Endothelial cell of umbilical vein (primary cell): ENCODE measurements at regions not wholly inside any gene's neighbourhood (a gene's known extent, or its start where the extent isn't known, plus 50 kb on each side); places are given as distances from the start of the nearest gene placed in this dataset.

Source experiments
- BruUV-seq: library from RNA; stranded (reverse); fragments of 400-500 nt; replicated peaks from 2 replicates; lab custom pipeline; 2021; lab: Mats Ljungman, UMichigan
- CTCF ChIA-PET: fragments of 300-600, 350-600 bp; sonication (Branson Sonifier 250); formaldehyde crosslinking; loops from one replicate; lab custom pipeline; 2021; ENCODE audit warnings: antibody characterized with exemption, inconsistent platforms; lab: Charles Lee
- POLR2A ChIA-PET: fragments of 300-600, 350-600 bp; sonication (Branson Sonifier 250); formaldehyde crosslinking; loops from one replicate; lab custom pipeline; 2021; ENCODE audit warnings: antibody characterized with exemption, inconsistent platforms; lab: Charles Lee
- DNase-seq: peaks from one replicate; pipeline ENCODE4 v3.0.0-alpha.2; 2011; ENCODE audit warnings: low read depth, low spot score
- FAIRE-seq: peaks from 2 replicates; lab custom pipeline; 2011; peaks lifted over from hg19 to GRCh38; lab: Jason Lieb, UNC
- H2AFZ ChIP-seq: 2 replicates; pipeline ENCODE4 v1.6.0; 2012; ENCODE audit warnings: low read depth, low read length, control low read depth, inconsistent platforms
- H3K27ac ChIP-seq: 2 replicates; pipeline ENCODE4 v1.5.1; 2011; ENCODE audit warnings: low read depth, mild to moderate bottlenecking, control low read depth, low read length, moderate library complexity; ENCODE audit not compliant: insufficient read depth
- H3K27me3 ChIP-seq, 2 experiments: 2 replicates each; pipeline versions ENCODE4 v1.6.0 to v1.6.1; 2011; ENCODE audit warnings: low read length in 2 of 2, mixed read lengths in 1 of 2; ENCODE audit not compliant: control insufficient read depth in 2 of 2, insufficient read depth in 2 of 2
- H3K36me3 ChIP-seq, 2 experiments: 2 replicates in 1 of 2; 3 replicates in 1 of 2; pipeline ENCODE4 v1.5.1; 2011; ENCODE audit warnings: low read length in 2 of 2, mild to moderate bottlenecking in 1 of 2, moderate library complexity in 1 of 2; ENCODE audit not compliant: control insufficient read depth in 2 of 2, insufficient read depth in 2 of 2; ENCODE audit errors: extremely low read depth in 1 of 2
- H3K4me1 ChIP-seq: 3 replicates; pipeline ENCODE4 v1.5.1; 2011; ENCODE audit warnings: mild to moderate bottlenecking, low read length; ENCODE audit not compliant: control insufficient read depth, insufficient read depth; ENCODE audit errors: extremely low read depth
- H3K4me2 ChIP-seq: 2 replicates; pipeline ENCODE4 v1.6.1; 2011; ENCODE audit warnings: low read length, control low read depth, mixed read lengths; ENCODE audit not compliant: insufficient read depth
- H3K4me3 ChIP-seq, 3 experiments: fragments of 200-600 bp in 1 of 3; sonication (generic), shearing (Covaris generic) in 1 of 3; replicated peaks in 1 of 3; 2 replicates each; pipeline ENCODE4 v1.5.1; 2011 to 2016; ENCODE audit warnings: control low read depth in 3 of 3, low read length in 3 of 3, mild to moderate bottlenecking in 2 of 3, inconsistent platforms in 1 of 3, low read depth in 1 of 3, moderate library complexity in 1 of 3; ENCODE audit not compliant: insufficient read depth in 1 of 3
- H3K79me2 ChIP-seq: 2 replicates; pipeline ENCODE4 v1.6.0; 2012; ENCODE audit warnings: low read length, inconsistent platforms; ENCODE audit not compliant: control insufficient read depth, insufficient read depth
- H3K9ac ChIP-seq: replicated peaks from 2 replicates; pipeline ENCODE3; 2011; ENCODE audit warnings: low read length, control low read depth; ENCODE audit not compliant: insufficient read depth; ENCODE audit errors: extremely low read depth
- H3K9me1 ChIP-seq: replicated peaks from 3 replicates; pipeline ENCODE4 v1.6.0; 2011; ENCODE audit warnings: mild to moderate bottlenecking, low read length; ENCODE audit not compliant: control insufficient read depth, insufficient read depth; ENCODE audit errors: extremely low read depth
- H3K9me3 ChIP-seq: replicated peaks from 2 replicates; pipeline ENCODE4 v1.5.1; 2012; ENCODE audit warnings: low read length, inconsistent platforms; ENCODE audit not compliant: control insufficient read depth, insufficient read depth
- H4K20me1 ChIP-seq: replicated peaks from 2 replicates; pipeline ENCODE3; 2011; ENCODE audit warnings: mild to moderate bottlenecking, low read length; ENCODE audit not compliant: control insufficient read depth, insufficient read depth; ENCODE audit errors: extremely low read depth
- CTCF ChIP-seq, 2 donors: IDR thresholded peaks; 1 replicate in 1 of 2; 2 replicates in 1 of 2; pipeline ENCODE4 v1.5.1; 2011; ENCODE audit warnings: low read length in 2 of 2, mild to moderate bottlenecking in 2 of 2, moderate library complexity in 2 of 2, control low read depth in 1 of 2, inconsistent platforms in 1 of 2, low read depth in 1 of 2; ENCODE audit not compliant: insufficient read depth in 1 of 2; ENCODE audit errors: extremely low read depth in 1 of 2
- FOS ChIP-seq: IDR thresholded peaks from 2 replicates; pipeline ENCODE4 v1.6.1; 2011; ENCODE audit warnings: mild to moderate bottlenecking, low read length, moderate library complexity, borderline replicate concordance; ENCODE audit not compliant: insufficient read depth
- JUN ChIP-seq: IDR thresholded peaks from 2 replicates; pipeline ENCODE4 v1.6.1; 2011; ENCODE audit warnings: borderline replicate concordance, low read depth; ENCODE audit not compliant: insufficient read length, insufficient read depth
- MAX ChIP-seq: IDR thresholded peaks from 2 replicates; pipeline ENCODE4 v1.6.1; 2011; ENCODE audit not compliant: insufficient read depth, insufficient read length
- MYC ChIP-seq: IDR thresholded peaks from one replicate; pipeline ENCODE4 v1.6.1; 2011; ENCODE audit warnings: mild to moderate bottlenecking, low read depth, low read length
- POLR2A ChIP-seq: IDR thresholded peaks from 2 replicates; pipeline ENCODE4 v1.6.1; 2012; ENCODE audit warnings: low read depth, mild to moderate bottlenecking, control low read depth, low read length
- POLR2AphosphoS5 ChIP-seq: IDR thresholded peaks from 2 replicates; pipeline ENCODE4 v1.6.1; 2012; ENCODE audit warnings: low read depth, mild to moderate bottlenecking, control low read depth, low read length, moderate library complexity; ENCODE audit not compliant: insufficient read depth
- dilution Hi-C: fragments of 300-500 bp; cut with MboI; formaldehyde crosslinking; loops from one replicate; pipeline ENCODE4 v1.15.0; 2019; ENCODE audit warnings: low sequenced_read_pairs; ENCODE audit not compliant: extremely low pct_ligation_motif_present
- intact Hi-C: fragments of 100-400 bp; cut with micrococcal nuclease; formaldehyde crosslinking; loops from one replicate; pipeline ENCODE4 v1.10.0; 2022

GRCh38 chr1:54483875-54484437, 64.1 kb upstream of the ACOT11 start:
- dilution Hi-C loops: no loop called here
- TF ChIP-seq MAX (no peak), POLR2A (no peak), POLR2AphosphoS5 (no peak), FOS (no peak), MYC (no peak), JUN (no peak), CTCF (IDR thresholded peaks at IDR 0.05; ENCODE audit: extremely low read depth in 1 of 2, insufficient read depth in 1 of 2, low read depth in 1 of 2, low read length in 2 of 2) (no peak)
- H3K9me3 ChIP-seq: no peaks in the 10 kb centered on the region
- H3K4me2 ChIP-seq: no peak overlapping the region
- no peak overlapping the region for H3K9ac ChIP-seq
- no peak for FAIRE-seq
- no peaks in the 10 kb centered on the region for H3K9me1 ChIP-seq
- H2AFZ ChIP-seq: no peak overlapping the region
- no peaks in the 10 kb centered on the region for H4K20me1 ChIP-seq
- H3K27me3 ChIP-seq: no peaks in the 10 kb centered on the region
- H3K4me1 ChIP-seq: peaks cover 16% of the 10 kb centered on the region
- no peak overlapping the region for H3K27ac ChIP-seq
- DNase-seq: no peak
- ChIA-PET POLR2A (no interaction called here), CTCF (interaction anchor here (1.1 to 1.2 kb wide), 2 partner anchors 71 to 376 kb away, joined by 3 read pairs; no protein-coding TSS in a partner anchor)
- no peak overlapping the region for H3K4me3 ChIP-seq
- no peaks in the 10 kb centered on the region for H3K36me3 ChIP-seq
- H3K79me2 ChIP-seq: no peaks in the 10 kb centered on the region
- intact Hi-C loops: no loop called here
- no TSS peak for BruUV-seq
